ENCODE measurements at regions not wholly inside any gene's neighbourhood (a gene's known extent, or its start where the extent isn't known, plus 50 kb on each side); places are given as distances from the start of the nearest gene placed in this dataset.

- TF ChIP-seq CTCF (IDR thresholded peaks at IDR 0.05), result no peak
- no peak overlapping the region for H3K4me3 ChIP-seq
- H3K27me3 ChIP-seq, result no peaks in the 10 kb centered on the region
- no peaks in the 10 kb centered on the region for H3K4me1 ChIP-seq
- H3K27ac ChIP-seq, result no peak overlapping the region
- no peaks in the 10 kb centered on the region for H3K36me3 ChIP-seq
- ATAC-seq (no peak), DNase-seq (no peak)
- no peaks in the 10 kb centered on the region for H3K9me3 ChIP-seq
- intact Hi-C loops (cut with DNase I), result no loop called here
Measured at GRCh38 chr10:27605318-27605717, 101.2 kb downstream of the RAB18 start.

DNA sequence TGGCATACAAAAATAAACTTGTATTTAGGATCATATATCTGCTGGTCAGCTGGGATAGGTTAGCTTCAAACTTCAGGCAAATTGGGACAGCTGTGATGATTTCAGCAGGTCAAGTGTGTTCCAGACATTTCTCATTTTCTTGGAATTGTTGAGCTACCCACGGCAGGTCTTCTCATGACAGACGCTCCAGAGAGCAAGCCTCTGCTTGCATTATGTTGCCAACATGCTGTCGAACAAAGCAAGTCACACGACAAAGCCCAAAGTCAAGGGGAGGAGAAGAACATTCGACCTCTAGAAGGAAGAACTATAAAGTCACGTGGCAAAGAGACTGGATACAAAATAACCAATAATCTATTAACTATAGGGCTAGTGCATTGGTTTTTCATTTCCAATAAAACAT is 103.5 kb downstream of the RAB18 start:
- Histone ChIP-seq H3K27me3 (no peaks in the 10 kb centered on the region), H3K9me3 (no peaks in the 10 kb centered on the region), H3K4me3 (no peak overlapping the region), H3K36me3 (no peaks in the 10 kb centered on the region), H3K27ac (no peak overlapping the region), H3K4me1 (no peaks in the 10 kb centered on the region)
- intact Hi-C loops (cut with DNase I), result no loop called here
- no peak for TF ChIP-seq CTCF (IDR thresholded peaks at IDR 0.05)
- no peak for ATAC-seq
- DNase-seq, result no peak

GRCh38 chr10:27611236-27611635 is 107.1 kb downstream of the RAB18 start:
- H3K4me1 ChIP-seq, result no peaks in the 10 kb centered on the region
- H3K4me3 ChIP-seq, result no peak overlapping the region
- intact Hi-C loops (cut with DNase I), result no loop called here
- no peak for TF ChIP-seq CTCF (IDR thresholded peaks at IDR 0.05)
- peak; percentile 27 for ATAC-seq
- no peaks in the 10 kb centered on the region for H3K36me3 ChIP-seq
- H3K27ac ChIP-seq, result no peak overlapping the region
- no peaks in the 10 kb centered on the region for H3K9me3 ChIP-seq
- H3K27me3 ChIP-seq, result no peaks in the 10 kb centered on the region
- peak in 1 of 4 donors; percentile 39 for DNase-seq

DNA sequence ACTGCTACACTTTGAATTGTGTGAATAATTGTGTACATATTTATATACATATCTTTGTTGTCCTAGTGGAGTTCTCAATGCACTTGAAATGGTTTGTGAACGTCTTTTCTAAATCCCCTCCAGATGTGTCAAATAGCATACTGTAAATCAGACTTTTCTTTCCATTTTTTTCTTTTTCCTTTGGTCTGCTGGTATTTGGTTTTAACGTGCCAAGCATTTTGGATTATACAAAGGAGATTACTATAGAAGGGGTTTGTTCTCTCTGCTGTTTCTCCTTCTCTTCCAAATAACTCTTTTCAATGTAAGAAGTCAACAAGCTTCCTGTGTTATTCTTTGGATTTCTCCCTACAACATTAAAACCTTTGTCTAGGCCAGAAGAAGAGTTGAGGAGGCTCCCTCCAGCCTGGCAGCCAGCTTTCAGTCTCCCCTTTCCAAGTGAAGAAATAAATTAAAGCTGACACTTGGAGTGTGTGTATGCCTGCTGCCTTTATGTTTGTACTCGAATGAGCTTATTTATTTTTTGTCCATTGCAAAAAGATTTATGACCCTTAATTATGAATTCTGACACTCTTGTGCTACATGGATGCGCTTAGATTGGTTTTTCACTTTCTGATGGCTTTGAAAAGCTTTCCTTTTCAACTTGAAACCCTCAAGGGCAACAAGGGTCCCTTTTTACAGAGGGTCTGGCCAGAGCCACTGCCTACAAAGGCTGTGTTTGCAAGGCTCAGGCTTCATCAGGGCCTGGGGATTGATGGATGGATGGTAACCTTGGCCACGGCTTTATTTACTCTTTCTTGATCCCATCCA is 107.8 kb downstream of the RAB18 start:
- H3K4me3 ChIP-seq, result no peak overlapping the region
- ATAC-seq (no peak), DNase-seq (no peak)
- no peaks in the 10 kb centered on the region for H3K36me3 ChIP-seq
- H3K4me1 ChIP-seq, result no peaks in the 10 kb centered on the region
- no peak for TF ChIP-seq CTCF (IDR thresholded peaks at IDR 0.05)
- no peaks in the 10 kb centered on the region for H3K9me3 ChIP-seq
- no peaks in the 10 kb centered on the region for H3K27me3 ChIP-seq
- intact Hi-C loops (cut with DNase I), result no loop called here
- H3K27ac ChIP-seq, result no peak overlapping the region

GRCh38 chr10:27612551-27613035 is 108.5 kb downstream of the RAB18 start:
- ATAC-seq, result no peak
- Histone ChIP-seq H3K27ac (no peak overlapping the region), H3K36me3 (no peaks in the 10 kb centered on the region), H3K9me3 (no peaks in the 10 kb centered on the region), H3K27me3 (no peaks in the 10 kb centered on the region), H3K4me1 (no peaks in the 10 kb centered on the region), H3K4me3 (no peak overlapping the region)
- TF ChIP-seq CTCF (IDR thresholded peaks at IDR 0.05), result no peak
- intact Hi-C loops (cut with DNase I), result no loop called here
- DNase-seq, result peak in 2 of 4 donors; percentile 49 to 65

Data from left lung (tissue), 4 donors.